GM21423 (cell line): ENCODE measurements at regions not wholly inside any gene's neighbourhood (a gene's known extent, or its start where the extent isn't known, plus 50 kb on each side); places are given as distances from the start of the nearest gene placed in this dataset.
"Not testable (repeated sequence)": the region's sequence is repeated elsewhere in the genome, so short reads cannot be mapped to it uniquely, and the experiment has no call there.

Source experiments
- ATAC-seq: cut with Tn5 transposase; IDR thresholded peaks from one replicate; pipeline ENCODE4 v1.9.1; 2021; ENCODE audit warnings: mild to moderate bottlenecking, moderate library complexity; ENCODE audit not compliant: unreplicated experiment

- not testable (repeated sequence) for ATAC-seq
These were observed 1669.2 kb downstream of the RPIA start for GRCh38 chr2:90360731-90361035.
